H1 (cell line): ENCODE measurements at regions not wholly inside any gene's neighbourhood (a gene's known extent, or its start where the extent isn't known, plus 50 kb on each side); places are given as distances from the start of the nearest gene placed in this dataset.

Experiments
- CHD7 ChIP-seq: fragments of 300-600 bp; sonication (generic); IDR thresholded peaks from 2 replicates; pipeline ENCODE4 v1.7.1; 2012; ENCODE audit warnings: low read length, moderate library complexity, mild to moderate bottlenecking, inconsistent platforms; ENCODE audit not compliant: insufficient replicate concordance
- POLR2AphosphoS5 ChIP-seq: IDR thresholded peaks from 2 replicates; pipeline ENCODE4 v1.6.1; 2011; ENCODE audit warnings: low read depth, low read length
- SP1 ChIP-seq: IDR thresholded peaks from 2 replicates; pipeline ENCODE4 v1.6.1; 2011; ENCODE audit warnings: low read depth, low read length
- TCF12 ChIP-seq: IDR thresholded peaks from 2 replicates; pipeline ENCODE4 v1.6.1; 2011; ENCODE audit warnings: low read depth, mild to moderate bottlenecking, low read length
- YY1 ChIP-seq: IDR thresholded peaks from 2 replicates; pipeline ENCODE4 v1.6.1; 2011; ENCODE audit warnings: low read depth, mild to moderate bottlenecking, low read length

- TF ChIP-seq CHD7 (no peak), POLR2AphosphoS5 (0 out of 2 replicates have a peak, but pooled peaks have one; percentile 40), SP1 (peak; percentile 47; the same call in 1 of the 2 replicates), YY1 (peak; percentile 98), TCF12 (peak; percentile 95)
- TF ChIP-seq, all 59 proteins: peak for 7
These were observed 68.0 kb downstream of the TRIL start (continued) for GRCh38 chr7:28890137-28890536.
